HG02678 (cell line): ENCODE measurements at regions not wholly inside any gene's neighbourhood (a gene's known extent, or its start where the extent isn't known, plus 50 kb on each side); places are given as distances from the start of the nearest gene placed in this dataset.

Experiments
- ATAC-seq: cut with Tn5 transposase; IDR thresholded peaks from one replicate; pipeline ENCODE4 v1.9.1; 2021; ENCODE audit warnings: mild to moderate bottlenecking, moderate library complexity; ENCODE audit not compliant: unreplicated experiment

GRCh38 chr11:122186439-122187080 lies 70.5 kb upstream of the BLID start:
- no peak for ATAC-seq

DNA sequence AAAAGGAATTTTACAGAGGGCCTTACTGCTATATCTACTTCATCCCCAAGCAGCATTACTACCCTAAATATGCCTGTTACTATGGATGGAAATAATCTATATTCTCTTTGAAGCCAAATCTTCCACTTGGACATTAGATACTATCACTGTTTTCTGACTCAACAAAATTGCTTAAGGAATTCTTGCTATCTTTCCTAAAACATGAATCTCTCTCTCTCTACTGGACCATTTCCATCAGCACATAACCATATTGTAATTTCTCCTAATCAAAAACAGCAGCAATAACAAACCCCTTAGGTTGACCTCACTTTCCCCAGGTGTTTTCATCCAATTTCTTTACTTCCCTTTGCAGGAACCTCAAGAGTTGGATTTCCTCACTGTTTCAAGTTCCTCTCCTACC lies 67.9 kb upstream of the BLID start:
- no peak for ATAC-seq

- ATAC-seq: no peak
Observed at GRCh38 chr11:122181893-122182292, 65.9 kb upstream of the BLID start.

- no peak for ATAC-seq
Observed at GRCh38 chr11:122181372-122181771, 65.4 kb upstream of the BLID start.

GRCh38 chr11:122179961-122180834 lies 64.2 kb upstream of the BLID start:
- ATAC-seq: no peak

GRCh38 chr11:122178795-122179194 lies 62.8 kb upstream of the BLID start:
- no peak for ATAC-seq

GRCh38 chr11:122177238-122177637 lies 61.2 kb upstream of the BLID start:
- no peak for ATAC-seq

DNA sequence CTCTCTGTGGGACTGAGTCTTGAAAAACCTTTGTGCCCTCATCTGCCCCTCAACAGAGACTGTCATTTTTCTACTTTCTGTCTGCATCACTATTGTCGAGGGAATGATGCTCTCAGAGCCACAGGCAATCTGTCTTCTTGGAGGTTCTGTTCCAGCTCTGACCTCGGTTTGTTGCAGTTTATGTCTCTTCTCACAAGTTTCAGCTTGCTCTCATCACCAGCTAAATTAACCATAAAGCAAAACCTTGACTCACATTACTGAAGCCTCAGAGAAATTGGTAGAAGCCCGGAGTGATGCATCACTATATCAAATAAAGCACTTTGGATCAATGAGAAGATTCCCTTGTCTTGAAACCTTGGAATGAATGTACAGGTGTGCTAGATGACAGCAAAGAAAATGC lies 60.6 kb upstream of the BLID start:
- no peak for ATAC-seq

- ATAC-seq: no peak
Observed at GRCh38 chr11:122175306-122175705, 59.3 kb upstream of the BLID start.

DNA sequence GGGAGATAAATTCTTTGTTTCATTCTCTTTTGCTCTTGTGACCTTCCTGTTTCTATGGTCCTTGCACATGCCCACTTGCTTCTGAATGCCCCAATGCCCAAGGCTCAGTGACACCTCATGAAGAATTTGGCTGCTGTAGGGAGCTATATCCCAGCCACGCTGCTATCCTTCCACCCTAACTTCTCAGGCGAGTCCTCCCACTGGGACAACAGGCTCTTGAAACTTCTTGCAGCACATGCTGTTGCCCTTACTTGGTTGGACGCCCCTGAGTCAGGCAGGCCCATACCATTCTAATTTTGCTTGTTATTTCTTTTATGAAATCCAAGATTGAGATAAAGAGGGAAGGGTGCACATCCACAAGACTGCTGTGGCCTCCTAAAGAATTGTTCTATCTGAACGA lies 57.6 kb upstream of the BLID start:
- no peak for ATAC-seq

- ATAC-seq: no peak
Observed at GRCh38 chr11:122173074-122173450, 57.0 kb upstream of the BLID start.

- ATAC-seq: no peak
Observed at GRCh38 chr11:122172352-122173073, 56.5 kb upstream of the BLID start.

GRCh38 chr11:122170815-122171475 lies 54.9 kb upstream of the BLID start:
- ATAC-seq: no peak

DNA sequence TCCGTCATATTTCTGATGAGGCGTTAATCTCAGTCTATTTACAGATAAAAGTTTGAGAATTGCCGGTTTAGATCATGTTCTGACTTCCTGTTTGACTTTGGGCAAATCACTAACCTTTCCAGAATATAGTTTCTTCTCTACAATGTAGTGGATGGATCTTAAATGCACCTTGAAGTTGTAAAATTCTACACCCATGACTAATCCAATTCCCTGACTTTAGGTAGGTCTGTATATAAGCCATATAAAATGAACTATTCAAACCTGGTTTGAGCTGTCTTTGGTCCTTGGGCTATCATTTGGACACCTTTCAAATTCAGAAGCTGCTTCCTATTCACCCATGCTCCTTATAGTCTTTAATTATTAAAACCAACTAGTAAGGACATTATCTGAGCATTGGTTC lies 52.2 kb upstream of the BLID start:
- no peak for ATAC-seq

DNA sequence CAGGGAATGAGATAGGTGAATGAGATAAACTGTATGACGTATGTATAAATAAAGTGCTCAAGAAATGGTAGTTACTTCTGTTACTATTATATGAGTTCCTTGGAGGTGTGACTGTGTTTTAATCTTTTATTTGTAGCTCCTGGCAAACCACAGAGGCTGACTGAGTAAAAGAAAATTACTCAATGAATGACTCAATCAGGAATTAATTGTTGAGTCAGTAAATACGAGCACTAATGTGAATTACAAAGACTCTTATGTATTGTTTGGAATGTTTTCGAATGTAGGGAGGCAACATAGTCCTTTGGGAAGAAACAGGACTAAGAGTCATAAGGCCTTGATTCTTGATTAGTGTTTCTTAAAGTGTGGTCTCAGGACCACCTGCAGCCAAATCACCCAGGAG lies 51.1 kb upstream of the BLID start:
- no peak for ATAC-seq

DNA sequence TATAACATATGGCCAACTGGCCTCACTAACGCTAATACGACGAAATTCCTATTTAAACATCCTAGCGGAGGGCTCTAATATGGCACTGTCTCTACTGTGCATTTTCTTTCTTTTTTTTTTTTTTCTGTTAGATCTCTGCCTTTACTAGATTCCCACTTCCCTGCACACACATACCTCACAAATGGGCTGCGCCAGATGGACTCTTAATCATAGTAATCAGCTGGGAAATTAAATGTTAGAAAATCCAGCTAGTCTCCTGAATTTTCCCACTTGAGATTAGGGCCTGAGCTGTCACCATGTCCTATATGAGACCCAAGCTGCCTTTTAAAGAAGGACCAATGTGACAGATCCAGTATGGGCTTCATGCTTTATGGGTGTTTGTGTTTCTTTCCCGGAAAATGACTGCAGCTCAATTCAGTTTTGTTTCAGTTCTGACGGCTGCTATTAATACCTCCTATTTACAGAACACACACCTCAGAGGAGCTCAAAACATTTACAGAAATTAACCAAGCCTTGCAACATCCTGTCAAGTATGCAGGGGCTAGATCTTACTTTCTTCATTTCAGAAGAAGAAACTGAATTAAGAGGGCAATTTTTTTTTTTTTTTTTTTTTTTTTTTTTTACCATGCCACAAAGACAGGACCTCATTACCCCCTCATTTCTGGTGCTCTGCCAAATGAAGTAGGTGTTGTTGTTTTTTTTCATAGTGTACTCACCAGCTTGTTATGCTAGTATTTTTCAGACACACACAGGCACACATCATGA lies 49.8 kb upstream of the BLID start:
- no peak for ATAC-seq
